MM.1S (cell line): ENCODE measurements at regions not wholly inside any gene's neighbourhood (a gene's known extent, or its start where the extent isn't known, plus 50 kb on each side); places are given as distances from the start of the nearest gene placed in this dataset.

ENCODE experiments used
- CTCF ChIP-seq: fragments of 300-600 bp; sonication (generic); IDR thresholded peaks from 2 replicates; pipeline ENCODE4 v1.5.1; 2016; ENCODE audit warnings: antibody characterized with exemption, low read length, mixed read lengths
- EZH2 ChIP-seq: fragments of 300-600 bp; sonication (generic); optimal IDR thresholded peaks from 2 replicates; pipeline ENCODE3; 2017; ENCODE audit warnings: low read depth, mild to moderate bottlenecking, antibody characterized with exemption, low read length, mixed read lengths
- EZH2phosphoT487 ChIP-seq: fragments of 300-600 bp; sonication (generic); IDR thresholded peaks from 2 replicates; pipeline ENCODE4 v1.6.1; 2018; ENCODE audit warnings: antibody characterized with exemption, low read length

GRCh38 chr11:112792070-112792469 is 169.2 kb upstream of the NCAM1 start:
- TF ChIP-seq CTCF (no peak), EZH2 (no peak), EZH2phosphoT487 (no peak)
